ENCODE measurements at regions not wholly inside any gene's neighbourhood (a gene's known extent, or its start where the extent isn't known, plus 50 kb on each side); places are given as distances from the start of the nearest gene placed in this dataset.

DNA sequence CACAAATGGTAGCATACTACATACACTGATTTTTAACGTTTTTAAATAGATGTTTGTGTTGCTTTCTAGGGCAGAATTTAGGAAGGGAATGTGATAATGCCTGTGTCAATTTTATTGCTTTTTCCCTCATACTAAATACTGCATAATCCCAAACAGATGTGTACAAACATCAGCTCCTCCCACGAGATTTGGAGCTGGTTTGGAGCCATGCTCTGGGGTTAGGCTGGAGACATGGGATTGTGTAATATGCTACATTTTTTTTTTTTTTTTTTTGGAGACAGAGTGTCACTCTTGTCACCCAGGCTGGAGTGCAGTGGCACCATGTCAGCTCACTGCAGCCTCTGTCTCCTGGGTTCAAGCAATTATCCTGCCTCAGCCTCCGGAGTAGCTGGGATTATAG is 80.1 kb downstream of the EBLN2 start:
- Histone ChIP-seq H3K9me2 (replicated peaks; ENCODE audit: insufficient read depth, low read length) (no peaks in the 10 kb centered on the region), H3K9ac (ENCODE audit: low read length) (no peak overlapping the region), H3K9me3 (ENCODE audit: insufficient read depth, low read length) (no peaks in the 10 kb centered on the region), H3F3A (ENCODE audit: insufficient read depth) (no peaks in the 10 kb centered on the region), H3K27ac (ENCODE audit: low read depth, low read length) (no peak overlapping the region), H2AFZ (ENCODE audit: low read depth, low read length, severe bottlenecking) (no peak overlapping the region), H3K36me3 (ENCODE audit: low read length) (no peaks in the 10 kb centered on the region), H3K79me2 (ENCODE audit: insufficient read depth, low read length) (no peaks in the 10 kb centered on the region), H3K4me2 (ENCODE audit: low read depth, low read length, poor library complexity, severe bottlenecking) (no peak overlapping the region), H4K20me1 (ENCODE audit: low read depth, low read length) (no peaks in the 10 kb centered on the region), H3K27me3 (ENCODE audit: low read length) (no peaks in the 10 kb centered on the region), H3K4me3 (ENCODE audit: insufficient read depth, low read length, poor library complexity, severe bottlenecking) (no peak overlapping the region)
- TF ChIP-seq, protein P1, sequence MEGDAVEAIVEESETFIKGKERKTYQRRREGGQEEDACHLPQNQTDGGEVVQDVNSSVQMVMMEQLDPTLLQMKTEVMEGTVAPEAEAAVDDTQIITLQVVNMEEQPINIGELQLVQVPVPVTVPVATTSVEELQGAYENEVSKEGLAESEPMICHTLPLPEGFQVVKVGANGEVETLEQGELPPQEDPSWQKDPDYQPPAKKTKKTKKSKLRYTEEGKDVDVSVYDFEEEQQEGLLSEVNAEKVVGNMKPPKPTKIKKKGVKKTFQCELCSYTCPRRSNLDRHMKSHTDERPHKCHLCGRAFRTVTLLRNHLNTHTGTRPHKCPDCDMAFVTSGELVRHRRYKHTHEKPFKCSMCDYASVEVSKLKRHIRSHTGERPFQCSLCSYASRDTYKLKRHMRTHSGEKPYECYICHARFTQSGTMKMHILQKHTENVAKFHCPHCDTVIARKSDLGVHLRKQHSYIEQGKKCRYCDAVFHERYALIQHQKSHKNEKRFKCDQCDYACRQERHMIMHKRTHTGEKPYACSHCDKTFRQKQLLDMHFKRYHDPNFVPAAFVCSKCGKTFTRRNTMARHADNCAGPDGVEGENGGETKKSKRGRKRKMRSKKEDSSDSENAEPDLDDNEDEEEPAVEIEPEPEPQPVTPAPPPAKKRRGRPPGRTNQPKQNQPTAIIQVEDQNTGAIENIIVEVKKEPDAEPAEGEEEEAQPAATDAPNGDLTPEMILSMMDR (IDR thresholded peaks at IDR 0.05; ENCODE audit: insufficient read depth, low read length, poor library complexity, severe bottlenecking) = no peak
- no peak for TF ChIP-seq EZH2phosphoT487 (conservative IDR thresholded peaks at IDR 0.05; ENCODE audit: low read length)

DNA sequence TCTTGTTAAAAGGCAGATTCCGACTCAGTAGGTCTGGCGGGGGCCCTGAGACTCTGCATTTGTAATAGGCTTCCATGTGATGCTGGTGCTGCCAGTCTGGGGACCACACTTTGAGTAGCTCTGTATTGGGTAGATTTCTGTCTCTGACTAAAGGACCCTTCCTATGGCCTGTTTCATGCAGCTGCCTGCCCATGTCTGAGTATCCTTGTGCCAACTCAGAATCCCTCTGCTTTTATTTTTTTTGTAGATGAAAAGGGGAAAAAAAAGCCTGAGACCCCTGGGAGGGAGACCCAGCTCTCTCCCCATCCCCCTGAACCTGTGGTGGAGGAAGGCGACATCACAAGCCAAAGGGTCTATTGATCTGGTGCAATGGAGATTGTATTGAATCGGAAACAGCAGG is 81.9 kb downstream of the EBLN2 start:
- no peaks in the 10 kb centered on the region for H3K79me2 ChIP-seq (ENCODE audit: insufficient read depth, low read length)
- H3K36me3 ChIP-seq (ENCODE audit: low read length) = no peaks in the 10 kb centered on the region
- no peaks in the 10 kb centered on the region for H3K27me3 ChIP-seq (ENCODE audit: low read length)
- H3K4me3 ChIP-seq (ENCODE audit: insufficient read depth, low read length, poor library complexity, severe bottlenecking) = no peak overlapping the region
- no peak overlapping the region for H3K27ac ChIP-seq (ENCODE audit: low read depth, low read length)
- H4K20me1 ChIP-seq (ENCODE audit: low read depth, low read length) = no peaks in the 10 kb centered on the region
- no peak overlapping the region for H3K9ac ChIP-seq (ENCODE audit: low read length)
- no peaks in the 10 kb centered on the region for H3K9me2 ChIP-seq (replicated peaks; ENCODE audit: insufficient read depth, low read length)
- H3K4me2 ChIP-seq (ENCODE audit: low read depth, low read length, poor library complexity, severe bottlenecking) = no peak overlapping the region
- H3F3A ChIP-seq (ENCODE audit: insufficient read depth) = no peaks in the 10 kb centered on the region
- no peak overlapping the region for H2AFZ ChIP-seq (ENCODE audit: low read depth, low read length, severe bottlenecking)
- no peaks in the 10 kb centered on the region for H3K9me3 ChIP-seq (ENCODE audit: insufficient read depth, low read length)
- TF ChIP-seq EZH2phosphoT487 (conservative IDR thresholded peaks at IDR 0.05; ENCODE audit: low read length) = no peak
- TF ChIP-seq, protein P1 (IDR thresholded peaks at IDR 0.05; ENCODE audit: insufficient read depth, low read length, poor library complexity, severe bottlenecking) = no peak

DNA sequence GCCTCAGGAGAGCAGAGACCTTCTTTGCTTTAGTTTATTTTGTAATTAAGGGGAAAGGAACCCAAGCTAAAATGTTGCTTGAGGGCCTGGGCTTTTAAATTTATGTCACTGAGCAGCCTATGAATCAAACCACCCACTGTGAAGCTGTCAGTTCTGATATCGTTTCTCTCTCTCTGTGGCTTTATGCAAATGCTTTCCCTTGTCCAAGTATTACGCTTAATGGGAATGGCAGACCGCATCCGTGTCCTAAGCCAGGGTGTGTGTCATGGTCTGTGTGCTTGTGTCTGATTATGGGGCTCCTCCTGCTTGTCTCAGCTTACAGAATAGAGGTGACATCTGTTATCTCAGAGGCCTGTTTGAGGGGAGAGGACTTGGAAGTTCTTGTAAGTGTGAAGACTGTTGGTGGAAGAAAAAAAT is 82.4 kb downstream of the EBLN2 start:
- H4K20me1 ChIP-seq (ENCODE audit: low read depth, low read length) = no peaks in the 10 kb centered on the region
- no peaks in the 10 kb centered on the region for H3K36me3 ChIP-seq (ENCODE audit: low read length)
- H2AFZ ChIP-seq (ENCODE audit: low read depth, low read length, severe bottlenecking) = no peak overlapping the region
- no peaks in the 10 kb centered on the region for H3F3A ChIP-seq (ENCODE audit: insufficient read depth)
- H3K4me3 ChIP-seq (ENCODE audit: insufficient read depth, low read length, poor library complexity, severe bottlenecking) = no peak overlapping the region
- no peak overlapping the region for H3K9ac ChIP-seq (ENCODE audit: low read length)
- no peak overlapping the region for H3K4me2 ChIP-seq (ENCODE audit: low read depth, low read length, poor library complexity, severe bottlenecking)
- H3K27me3 ChIP-seq (ENCODE audit: low read length) = no peaks in the 10 kb centered on the region
- H3K79me2 ChIP-seq (ENCODE audit: insufficient read depth, low read length) = no peaks in the 10 kb centered on the region
- no peaks in the 10 kb centered on the region for H3K9me2 ChIP-seq (replicated peaks; ENCODE audit: insufficient read depth, low read length)
- no peak overlapping the region for H3K27ac ChIP-seq (ENCODE audit: low read depth, low read length)
- H3K9me3 ChIP-seq (ENCODE audit: insufficient read depth, low read length) = no peaks in the 10 kb centered on the region
- no peak for TF ChIP-seq EZH2phosphoT487 (conservative IDR thresholded peaks at IDR 0.05; ENCODE audit: low read length)
- TF ChIP-seq, protein P1 (IDR thresholded peaks at IDR 0.05; ENCODE audit: insufficient read depth, low read length, poor library complexity, severe bottlenecking) = no peak
